GM10248 (cell line): ENCODE measurements at regions not wholly inside any gene's neighbourhood (a gene's known extent, or its start where the extent isn't known, plus 50 kb on each side); places are given as distances from the start of the nearest gene placed in this dataset.

Experiments
- CTCF ChIA-PET: fragments of 300-600 bp; sonication (Branson Sonifier 250); formaldehyde crosslinking; extraction: SDS; loops from one replicate; lab custom pipeline; 2021; ENCODE audit warnings: antibody characterized with exemption; lab: Yijun Ruan, JAX
- POLR2A ChIA-PET: fragments of 350-650 bp; sonication (Branson Sonifier 250); formaldehyde crosslinking; extraction: SDS; loops from one replicate; lab custom pipeline; 2020; ENCODE audit warnings: antibody characterized with exemption; lab: Yijun Ruan, JAX
- DNase-seq: peaks from one replicate; pipeline ENCODE4 v3.0.0; 2012; ENCODE audit errors: extremely low spot score
- CTCF ChIP-seq: IDR thresholded peaks from 2 replicates; pipeline ENCODE4 v1.5.1; 2012; ENCODE audit warnings: mild to moderate bottlenecking, low read depth; ENCODE audit errors: extremely low read depth, missing control alignments, control extremely low read depth

DNA sequence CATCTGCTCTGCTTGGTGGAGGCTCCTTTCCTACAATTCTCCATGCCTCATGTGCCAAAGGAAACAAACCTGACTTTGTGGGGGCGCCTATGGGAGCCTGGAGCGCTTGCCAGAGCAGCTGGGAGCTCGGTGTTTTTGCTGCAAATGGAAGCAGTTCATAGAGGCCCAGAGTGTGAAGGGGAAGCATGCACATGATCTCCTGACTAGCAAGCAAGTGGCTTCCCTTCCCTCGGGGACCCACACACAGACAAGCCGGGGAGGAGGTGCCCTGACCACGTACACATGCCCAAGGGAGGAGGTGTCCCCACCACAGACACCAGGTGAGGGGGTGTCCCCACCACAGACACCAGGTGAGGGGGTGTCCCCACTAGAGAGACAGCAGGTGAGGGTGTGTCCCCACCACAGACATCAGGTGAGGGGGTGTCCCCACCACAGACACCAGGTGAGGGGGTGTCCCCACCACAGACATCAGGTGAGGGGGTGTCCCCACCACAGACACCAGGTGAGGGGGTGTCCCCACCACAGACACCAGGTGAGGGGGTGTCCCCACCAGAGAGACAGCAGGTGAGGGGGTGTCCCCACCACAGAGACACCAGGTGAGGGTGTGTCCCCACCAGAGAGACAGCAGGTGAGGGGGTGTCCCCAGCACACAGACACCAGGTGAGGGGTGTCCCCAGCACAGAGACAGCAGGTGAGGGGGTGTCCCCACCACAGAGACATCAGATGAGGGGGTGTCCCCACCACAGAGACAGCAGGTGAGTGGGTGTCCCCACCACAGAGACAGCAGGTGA lies 106.8 kb downstream of the CRYAA start:
- DNase-seq = no peak
- no peak for TF ChIP-seq CTCF
- CTCF ChIA-PET = interaction anchor here (2.4 kb wide), 1 partner anchor 8 kb away, joined by 9 read pairs; no protein-coding TSS in a partner anchor
- POLR2A ChIA-PET = no interaction called here

DNA sequence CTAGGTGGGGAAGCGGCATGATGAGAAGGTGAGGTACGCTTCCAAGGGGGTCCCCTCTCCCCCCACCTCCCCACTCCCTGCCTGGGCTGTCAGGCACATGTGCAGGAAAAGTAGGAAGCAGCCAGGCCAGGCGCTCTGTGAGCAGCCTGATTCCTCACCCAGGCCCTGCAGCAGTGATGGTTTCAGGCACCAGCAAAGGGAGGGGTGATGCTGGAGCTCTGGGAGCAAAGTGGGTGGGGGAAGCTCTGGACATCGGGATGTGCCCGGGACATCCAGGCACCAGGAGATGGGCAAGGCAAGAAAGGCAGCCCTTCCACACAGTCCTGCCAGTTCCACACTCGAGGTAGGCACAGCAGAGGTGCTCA lies 106.1 kb downstream of the CRYAA start:
- no peak for DNase-seq
- CTCF ChIA-PET = no interaction called here
- POLR2A ChIA-PET = no interaction called here
- TF ChIP-seq CTCF = no peak

DNA sequence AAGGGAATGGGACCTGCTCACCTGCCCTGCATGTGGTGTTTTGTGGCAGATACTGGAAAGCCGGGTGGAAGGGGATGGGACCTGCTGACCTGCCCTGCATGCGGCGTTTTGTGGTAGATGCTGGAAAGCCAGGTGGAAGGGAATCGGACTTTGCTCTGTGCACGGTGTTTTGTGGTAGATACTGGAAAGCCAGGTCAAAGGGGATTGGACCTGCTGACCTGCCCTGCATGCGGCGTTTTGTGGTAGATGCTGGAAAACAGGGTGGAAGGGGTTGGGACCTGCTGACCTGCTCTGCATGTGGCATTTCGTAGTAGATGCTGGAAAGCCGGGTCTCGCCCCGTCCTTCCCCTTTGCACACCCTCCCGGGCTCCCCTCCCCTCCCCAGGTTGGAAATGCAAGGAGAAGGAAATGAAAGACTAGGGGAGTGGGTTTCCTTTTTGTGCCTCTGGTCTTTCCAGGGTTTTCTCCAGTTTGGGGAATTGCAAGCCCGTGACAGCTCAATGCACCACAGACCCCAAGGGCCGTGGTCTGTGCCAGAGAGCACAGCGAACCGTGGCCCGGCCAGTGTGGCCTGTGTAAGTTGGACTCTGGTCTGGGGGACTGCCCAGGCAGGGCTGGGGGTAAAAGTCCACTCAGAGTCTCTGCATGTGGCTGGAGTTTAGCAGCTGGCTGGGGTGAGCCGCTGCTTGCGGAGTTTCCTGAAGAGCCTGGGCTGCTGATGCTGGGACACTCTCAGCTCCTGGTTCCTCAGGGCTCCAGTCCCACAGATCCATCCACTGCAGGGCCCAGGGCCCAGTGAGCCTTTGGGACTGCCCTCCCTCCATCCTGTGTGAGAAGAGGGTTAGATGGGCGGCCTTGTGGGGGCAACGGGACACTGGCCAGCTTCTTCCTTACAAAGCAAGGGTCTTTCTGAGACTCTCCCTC lies 105.5 kb downstream of the CRYAA start:
- TF ChIP-seq CTCF = no peak
- ChIA-PET CTCF (no interaction called here), POLR2A (no interaction called here)
- no peak for DNase-seq

DNA sequence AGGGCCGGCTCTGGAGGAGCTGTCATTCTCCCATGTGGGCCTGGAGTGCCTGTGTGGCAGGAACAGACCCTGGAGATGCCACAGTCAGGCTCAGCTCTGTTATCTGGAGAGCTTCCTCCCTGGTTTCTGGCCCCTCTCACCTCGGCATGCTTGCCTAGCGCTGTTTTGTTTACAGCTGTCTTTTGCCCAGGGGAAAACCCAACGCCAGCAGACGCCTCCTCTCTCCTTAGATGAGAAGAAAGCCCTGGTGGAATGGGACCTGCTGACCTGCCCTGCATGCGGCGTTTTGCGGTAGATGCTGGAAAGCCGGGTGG lies 104.9 kb downstream of the CRYAA start:
- DNase-seq = no peak
- POLR2A ChIA-PET = no interaction called here
- TF ChIP-seq CTCF = no peak
- CTCF ChIA-PET = interaction anchor here (1.4 kb wide), 1 partner anchor 63 kb away, joined by 3 read pairs; no protein-coding TSS in a partner anchor

DNA sequence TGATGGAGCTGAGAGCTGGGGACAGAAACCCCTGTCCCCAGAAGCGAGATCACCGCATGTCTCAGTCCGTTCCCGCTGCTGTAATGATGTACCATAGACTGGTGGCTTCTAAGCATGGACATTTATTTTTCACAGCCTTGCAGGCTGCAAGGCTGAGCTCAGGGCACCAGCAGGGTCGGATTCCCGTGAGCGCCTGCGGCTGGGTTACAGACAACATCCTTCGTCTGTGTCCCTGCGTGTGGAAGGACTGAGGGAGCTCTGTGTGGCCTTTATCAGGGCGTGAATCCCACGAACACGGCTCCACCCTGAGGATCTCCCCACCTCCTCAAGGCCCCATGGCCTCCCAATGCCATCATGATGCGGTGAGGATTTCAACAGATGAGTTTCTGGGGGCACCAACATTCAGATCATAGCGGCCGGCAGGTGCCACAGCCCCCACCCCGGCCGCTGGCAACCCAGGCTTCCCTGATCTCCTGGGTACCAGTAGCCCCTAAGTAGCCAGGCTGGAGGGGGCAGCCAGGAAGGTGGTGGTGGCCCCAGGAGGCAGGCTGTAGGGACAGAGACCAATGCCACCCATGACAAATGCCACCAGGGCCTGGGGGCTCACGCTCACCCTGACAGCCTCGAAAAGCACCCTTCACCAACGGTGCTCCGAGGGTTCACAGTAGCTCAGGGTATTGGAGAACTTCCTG lies 104.4 kb downstream of the CRYAA start:
- DNase-seq = no peak
- CTCF ChIA-PET = interaction anchor here (1.4 kb wide), 1 partner anchor 63 kb away, joined by 3 read pairs; no protein-coding TSS in a partner anchor
- no peak for TF ChIP-seq CTCF
- POLR2A ChIA-PET = no interaction called here

DNA sequence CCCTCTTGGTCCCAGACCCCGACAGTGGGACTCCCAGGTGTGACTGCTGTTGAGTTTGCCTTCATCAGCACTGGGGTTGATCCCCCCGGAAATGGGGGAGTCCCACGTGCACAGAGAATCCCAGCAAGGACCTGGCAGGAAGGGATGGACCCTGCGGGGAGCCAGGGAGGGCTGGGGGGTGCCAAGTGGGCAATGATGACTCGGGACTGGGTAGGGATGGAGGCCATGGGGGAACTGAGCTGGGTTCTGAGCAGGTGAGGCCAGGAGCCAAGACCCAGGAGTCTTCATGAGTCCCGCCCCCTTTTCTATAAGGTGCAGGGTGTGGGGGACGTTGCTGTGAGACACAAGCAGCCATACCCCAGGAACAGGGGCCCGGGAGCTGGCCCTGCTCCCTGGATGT lies 103.8 kb downstream of the CRYAA start:
- ChIA-PET CTCF (interaction anchor here (1.4 kb wide), 1 partner anchor 62 kb away, joined by 3 read pairs; no protein-coding TSS in a partner anchor), POLR2A (no interaction called here)
- no peak for TF ChIP-seq CTCF
- no peak for DNase-seq
